MCF 10A (cell line): ENCODE measurements at regions not wholly inside any gene's neighbourhood (a gene's known extent, or its start where the extent isn't known, plus 50 kb on each side); places are given as distances from the start of the nearest gene placed in this dataset.

Source experiments
- BruUV-seq: library from RNA; stranded (reverse); fragments of 400-500 nt; replicated peaks from 2 replicates; lab custom pipeline; 2021; lab: Mats Ljungman, UMichigan
- CTCF ChIA-PET: fragments of 300-600 bp; sonication (Branson Sonifier 250); formaldehyde crosslinking; extraction: SDS; loops from one replicate; lab custom pipeline; 2021; ENCODE audit warnings: antibody characterized with exemption, inconsistent platforms; lab: Yijun Ruan, JAX
- POLR2A ChIA-PET: fragments of 300-600, 350-650 bp; sonication (Branson Sonifier 250); formaldehyde crosslinking; extraction: SDS; loops from one replicate; lab custom pipeline; 2020; ENCODE audit warnings: antibody characterized with exemption, inconsistent platforms; lab: Yijun Ruan, JAX
- DNase-seq: peaks from one replicate; pipeline ENCODE4 v3.0.0-alpha.2; 2018; ENCODE audit not compliant: unreplicated experiment
- H3K27ac Mint-ChIP-seq: one replicate; pipeline ENCODE4 v1.8.0; 2022; ENCODE audit warnings: mild to moderate bottlenecking, low read depth, mixed read lengths; ENCODE audit not compliant: unreplicated experiment
- H3K27me3 Mint-ChIP-seq: one replicate; pipeline ENCODE4 v1.8.0; 2022; ENCODE audit warnings: mixed read lengths; ENCODE audit not compliant: insufficient read depth, unreplicated experiment
- H3K36me3 Mint-ChIP-seq: one replicate; pipeline ENCODE4 v1.8.0; 2022; ENCODE audit warnings: mild to moderate bottlenecking, moderate library complexity, mixed read lengths; ENCODE audit not compliant: insufficient read depth, unreplicated experiment
- H3K4me1 Mint-ChIP-seq: one replicate; pipeline ENCODE4 v1.8.0; 2022; ENCODE audit warnings: mixed read lengths; ENCODE audit not compliant: insufficient read depth, unreplicated experiment
- H3K4me3 Mint-ChIP-seq: one replicate; pipeline ENCODE4 v1.8.0; 2022; ENCODE audit warnings: mild to moderate bottlenecking, moderate library complexity, mixed read lengths; ENCODE audit not compliant: unreplicated experiment
- H3K9me3 Mint-ChIP-seq: one replicate; pipeline ENCODE4 v1.8.0; 2022; ENCODE audit warnings: mixed read lengths; ENCODE audit not compliant: unreplicated experiment
- intact Hi-C: fragments of 100-400 bp; cut with micrococcal nuclease; formaldehyde crosslinking; loops from 2 replicates; pipeline ENCODE4 v1.14.1; 2022
- TF ChIP-seq, protein P1 (sequence below): fragments of 200-600 bp; IDR thresholded peaks from one replicate; pipeline ENCODE4 v1.8.0; 2022; ENCODE audit warnings: antibody characterized with exemption, mild to moderate bottlenecking; ENCODE audit not compliant: unreplicated experiment

- no peaks in the 10 kb centered on the region for H3K4me1 Mint-ChIP-seq
Observed at GRCh38 chr1:118504221-118504644, 319.2 kb upstream of the SPAG17 start.

GRCh38 chr1:118503752-118504151, 318.7 kb upstream of the SPAG17 start:
- POLR2A ChIA-PET, result interaction anchor here (1.2 kb wide), 1 partner anchor 322 kb away, joined by 3 read pairs; no protein-coding TSS in a partner anchor
- TF ChIP-seq, protein P1, sequence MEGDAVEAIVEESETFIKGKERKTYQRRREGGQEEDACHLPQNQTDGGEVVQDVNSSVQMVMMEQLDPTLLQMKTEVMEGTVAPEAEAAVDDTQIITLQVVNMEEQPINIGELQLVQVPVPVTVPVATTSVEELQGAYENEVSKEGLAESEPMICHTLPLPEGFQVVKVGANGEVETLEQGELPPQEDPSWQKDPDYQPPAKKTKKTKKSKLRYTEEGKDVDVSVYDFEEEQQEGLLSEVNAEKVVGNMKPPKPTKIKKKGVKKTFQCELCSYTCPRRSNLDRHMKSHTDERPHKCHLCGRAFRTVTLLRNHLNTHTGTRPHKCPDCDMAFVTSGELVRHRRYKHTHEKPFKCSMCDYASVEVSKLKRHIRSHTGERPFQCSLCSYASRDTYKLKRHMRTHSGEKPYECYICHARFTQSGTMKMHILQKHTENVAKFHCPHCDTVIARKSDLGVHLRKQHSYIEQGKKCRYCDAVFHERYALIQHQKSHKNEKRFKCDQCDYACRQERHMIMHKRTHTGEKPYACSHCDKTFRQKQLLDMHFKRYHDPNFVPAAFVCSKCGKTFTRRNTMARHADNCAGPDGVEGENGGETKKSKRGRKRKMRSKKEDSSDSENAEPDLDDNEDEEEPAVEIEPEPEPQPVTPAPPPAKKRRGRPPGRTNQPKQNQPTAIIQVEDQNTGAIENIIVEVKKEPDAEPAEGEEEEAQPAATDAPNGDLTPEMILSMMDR, result no peak
- no peaks in the 10 kb centered on the region for H3K9me3 Mint-ChIP-seq
- H3K4me3 Mint-ChIP-seq, result no peak overlapping the region
- H3K27ac Mint-ChIP-seq, result no peak overlapping the region
- CTCF ChIA-PET, result interaction anchor here (0.6 to 1.0 kb wide), 2 partner anchors 8 to 475 kb away, joined by 3 to 4 read pairs; no protein-coding TSS in a partner anchor
- no peaks in the 10 kb centered on the region for H3K27me3 Mint-ChIP-seq
- intact Hi-C loops, result no loop called here
- no TSS peak for BruUV-seq
- DNase-seq, result no peak
- no peaks in the 10 kb centered on the region for H3K36me3 Mint-ChIP-seq
- H3K4me1 Mint-ChIP-seq, result no peaks in the 10 kb centered on the region

More at GRCh38 chr1:118504221-118504644, 319.2 kb upstream of the SPAG17 start:
- intact Hi-C loops, result no loop called here
- Mint-ChIP-seq H3K36me3 (no peaks in the 10 kb centered on the region), H3K4me3 (no peak overlapping the region), H3K27ac (no peak overlapping the region), H3K27me3 (no peaks in the 10 kb centered on the region), H3K9me3 (no peaks in the 10 kb centered on the region)
- ChIA-PET CTCF (interaction anchor here (0.6 to 1.0 kb wide), 2 partner anchors 9 to 475 kb away, joined by 3 to 4 read pairs; no protein-coding TSS in a partner anchor), POLR2A (interaction anchor here (1.2 kb wide), 1 partner anchor 323 kb away, joined by 3 read pairs; no protein-coding TSS in a partner anchor)
- no TSS peak for BruUV-seq
- TF ChIP-seq, protein P1, result no peak
- no peak for DNase-seq

GRCh38 chr1:118494998-118495397, 310.0 kb upstream of the SPAG17 start:
- ChIA-PET CTCF (interaction anchor here (1.3 kb wide), 1 partner anchor 9 kb away, joined by 3 read pairs; no protein-coding TSS in a partner anchor), POLR2A (no interaction called here)
- Mint-ChIP-seq H3K9me3 (no peaks in the 10 kb centered on the region), H3K36me3 (no peaks in the 10 kb centered on the region), H3K27ac (no peak overlapping the region), H3K27me3 (no peaks in the 10 kb centered on the region), H3K4me3 (no peak overlapping the region), H3K4me1 (no peaks in the 10 kb centered on the region)
- BruUV-seq, result no TSS peak
- intact Hi-C loops, result no loop called here
- peak; percentile 16 for DNase-seq
- TF ChIP-seq, protein P1, result no peak

- Mint-ChIP-seq H3K36me3 (no peaks in the 10 kb centered on the region), H3K9me3 (no peaks in the 10 kb centered on the region)
- TF ChIP-seq, protein P1, result no peak
Observed at GRCh38 chr1:118488787-118489186, 303.8 kb upstream of the SPAG17 start.

More at GRCh38 chr1:118488787-118489186, 303.8 kb upstream of the SPAG17 start:
- Mint-ChIP-seq H3K4me3 (no peak overlapping the region), H3K27ac (no peak overlapping the region), H3K27me3 (no peaks in the 10 kb centered on the region), H3K4me1 (peaks cover 26% of the 10 kb centered on the region)
- CTCF ChIA-PET, result interaction anchor here (0.6 kb wide), 1 partner anchor 22 kb away, joined by 3 read pairs; no protein-coding TSS in a partner anchor
- intact Hi-C loops, result no loop called here
- POLR2A ChIA-PET, result interaction anchor here (1.1 kb wide), 1 partner anchor 10 kb away, joined by 3 read pairs; no protein-coding TSS in a partner anchor
- no peak for DNase-seq
- no TSS peak for BruUV-seq
